ENCODE measurements at regions not wholly inside any gene's neighbourhood (a gene's known extent, or its start where the extent isn't known, plus 50 kb on each side); places are given as distances from the start of the nearest gene placed in this dataset.

DNA sequence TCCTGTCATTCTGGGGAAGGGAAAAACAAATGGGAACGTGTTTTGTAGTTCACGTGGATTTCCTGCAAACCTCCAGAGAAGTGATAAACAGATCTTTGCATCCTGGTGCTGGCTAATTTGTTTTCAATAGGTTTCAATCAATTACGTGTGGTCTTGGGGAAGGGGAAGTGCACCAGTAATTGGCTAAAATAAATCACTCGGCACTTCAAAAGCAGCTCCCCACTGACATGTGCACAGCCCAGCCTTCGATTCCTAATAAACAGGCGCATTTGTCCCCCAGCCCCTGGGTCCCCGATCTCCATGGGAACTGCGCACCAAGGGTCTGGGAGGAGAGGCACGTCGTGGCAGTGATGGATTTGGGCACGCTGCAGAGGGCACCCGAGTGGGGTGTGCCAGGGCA is 112.9 kb upstream of the GSE1 start (continued):
- TF ChIP-seq MED8 (CRISPR knock-in tag; IDR thresholded peaks at IDR 0.05; ENCODE audit: insufficient replicate concordance): no peak
- TF ChIP-seq FOXC1 (CRISPR knock-in tag; IDR thresholded peaks at IDR 0.05; ENCODE audit: borderline replicate concordance): no peak
- TF ChIP-seq ZNF777 (CRISPR knock-in tag; IDR thresholded peaks at IDR 0.05): no peak
- no peak for TF ChIP-seq NCOA1 (CRISPR knock-in tag; IDR thresholded peaks at IDR 0.05)
- TF ChIP-seq ZNF441 (CRISPR knock-in tag; IDR thresholded peaks at IDR 0.05; ENCODE audit: borderline replicate concordance): no peak
- no peak for TF ChIP-seq RCOR2 (CRISPR knock-in tag; IDR thresholded peaks at IDR 0.05)

DNA sequence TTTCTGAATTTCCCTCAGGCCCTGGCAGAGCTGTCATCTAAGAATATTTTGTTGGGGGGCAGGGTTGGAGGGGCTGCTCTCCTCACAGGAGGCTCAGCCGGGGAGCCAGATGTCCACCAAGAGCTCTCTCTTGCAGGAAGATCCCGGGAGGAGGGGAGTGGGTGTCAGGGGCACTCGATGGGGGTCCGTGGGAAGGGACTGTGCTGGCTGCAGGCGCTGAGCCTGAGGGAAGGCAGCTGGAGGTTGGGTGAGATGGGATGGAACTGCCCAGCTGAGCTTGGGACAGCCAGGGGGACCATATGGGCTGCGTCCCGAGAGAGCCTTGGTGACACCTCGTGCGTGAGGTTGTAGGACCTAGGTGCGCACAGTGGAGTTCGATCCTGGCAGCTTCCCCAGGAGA is 111.2 kb upstream of the GSE1 start:
- no peaks in the 10 kb centered on the region for H3K9me3 ChIP-seq (ENCODE audit: low read length)
- no peak overlapping the region for H3K4me3 ChIP-seq (replicated peaks in 1 of 3; ENCODE audit: insufficient read depth in 1 of 3, low read depth in 2 of 3, low read length in 3 of 3)
- POLR2A ChIA-PET: interaction anchor here (1.6 to 2.8 kb wide), 2 partner anchors 13 to 24 kb away, joined by 3 to 21 read pairs; no protein-coding TSS in a partner anchor
- TF ChIP-seq ZSCAN30 (CRISPR knock-in tag; IDR thresholded peaks at IDR 0.05) (no peak), ATF1 (CRISPR knock-in tag; IDR thresholded peaks at IDR 0.05) (no peak), ZNF292 (CRISPR knock-in tag; IDR thresholded peaks at IDR 0.05; ENCODE audit: borderline replicate concordance, low read depth) (no peak), MYC (CRISPR knock-in tag; IDR thresholded peaks at IDR 0.05; ENCODE audit: borderline replicate concordance) (no peak), ZNF333 (CRISPR knock-in tag; IDR thresholded peaks at IDR 0.05; ENCODE audit: borderline replicate concordance) (0 out of 2 replicates have a peak, but pooled peaks have one; percentile 54), ARNT (IDR thresholded peaks at IDR 0.05) (no peak), HOXD1 (CRISPR knock-in tag; IDR thresholded peaks at IDR 0.05) (no peak), MYNN (CRISPR knock-in tag; IDR thresholded peaks at IDR 0.05; ENCODE audit: low read depth) (no peak), JUND (CRISPR knock-in tag; IDR thresholded peaks at IDR 0.05) (no peak), ZNF451 (CRISPR knock-in tag; IDR thresholded peaks at IDR 0.05) (no peak), NCOA5 (CRISPR knock-in tag; IDR thresholded peaks at IDR 0.05) (no peak)
- TF ChIP-seq, protein P1, sequence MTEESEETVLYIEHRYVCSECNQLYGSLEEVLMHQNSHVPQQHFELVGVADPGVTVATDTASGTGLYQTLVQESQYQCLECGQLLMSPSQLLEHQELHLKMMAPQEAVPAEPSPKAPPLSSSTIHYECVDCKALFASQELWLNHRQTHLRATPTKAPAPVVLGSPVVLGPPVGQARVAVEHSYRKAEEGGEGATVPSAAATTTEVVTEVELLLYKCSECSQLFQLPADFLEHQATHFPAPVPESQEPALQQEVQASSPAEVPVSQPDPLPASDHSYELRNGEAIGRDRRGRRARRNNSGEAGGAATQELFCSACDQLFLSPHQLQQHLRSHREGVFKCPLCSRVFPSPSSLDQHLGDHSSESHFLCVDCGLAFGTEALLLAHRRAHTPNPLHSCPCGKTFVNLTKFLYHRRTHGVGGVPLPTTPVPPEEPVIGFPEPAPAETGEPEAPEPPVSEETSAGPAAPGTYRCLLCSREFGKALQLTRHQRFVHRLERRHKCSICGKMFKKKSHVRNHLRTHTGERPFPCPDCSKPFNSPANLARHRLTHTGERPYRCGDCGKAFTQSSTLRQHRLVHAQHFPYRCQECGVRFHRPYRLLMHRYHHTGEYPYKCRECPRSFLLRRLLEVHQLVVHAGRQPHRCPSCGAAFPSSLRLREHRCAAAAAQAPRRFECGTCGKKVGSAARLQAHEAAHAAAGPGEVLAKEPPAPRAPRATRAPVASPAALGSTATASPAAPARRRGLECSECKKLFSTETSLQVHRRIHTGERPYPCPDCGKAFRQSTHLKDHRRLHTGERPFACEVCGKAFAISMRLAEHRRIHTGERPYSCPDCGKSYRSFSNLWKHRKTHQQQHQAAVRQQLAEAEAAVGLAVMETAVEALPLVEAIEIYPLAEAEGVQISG (CRISPR knock-in tag; IDR thresholded peaks at IDR 0.05): no peak
- TF ChIP-seq, protein P2, sequence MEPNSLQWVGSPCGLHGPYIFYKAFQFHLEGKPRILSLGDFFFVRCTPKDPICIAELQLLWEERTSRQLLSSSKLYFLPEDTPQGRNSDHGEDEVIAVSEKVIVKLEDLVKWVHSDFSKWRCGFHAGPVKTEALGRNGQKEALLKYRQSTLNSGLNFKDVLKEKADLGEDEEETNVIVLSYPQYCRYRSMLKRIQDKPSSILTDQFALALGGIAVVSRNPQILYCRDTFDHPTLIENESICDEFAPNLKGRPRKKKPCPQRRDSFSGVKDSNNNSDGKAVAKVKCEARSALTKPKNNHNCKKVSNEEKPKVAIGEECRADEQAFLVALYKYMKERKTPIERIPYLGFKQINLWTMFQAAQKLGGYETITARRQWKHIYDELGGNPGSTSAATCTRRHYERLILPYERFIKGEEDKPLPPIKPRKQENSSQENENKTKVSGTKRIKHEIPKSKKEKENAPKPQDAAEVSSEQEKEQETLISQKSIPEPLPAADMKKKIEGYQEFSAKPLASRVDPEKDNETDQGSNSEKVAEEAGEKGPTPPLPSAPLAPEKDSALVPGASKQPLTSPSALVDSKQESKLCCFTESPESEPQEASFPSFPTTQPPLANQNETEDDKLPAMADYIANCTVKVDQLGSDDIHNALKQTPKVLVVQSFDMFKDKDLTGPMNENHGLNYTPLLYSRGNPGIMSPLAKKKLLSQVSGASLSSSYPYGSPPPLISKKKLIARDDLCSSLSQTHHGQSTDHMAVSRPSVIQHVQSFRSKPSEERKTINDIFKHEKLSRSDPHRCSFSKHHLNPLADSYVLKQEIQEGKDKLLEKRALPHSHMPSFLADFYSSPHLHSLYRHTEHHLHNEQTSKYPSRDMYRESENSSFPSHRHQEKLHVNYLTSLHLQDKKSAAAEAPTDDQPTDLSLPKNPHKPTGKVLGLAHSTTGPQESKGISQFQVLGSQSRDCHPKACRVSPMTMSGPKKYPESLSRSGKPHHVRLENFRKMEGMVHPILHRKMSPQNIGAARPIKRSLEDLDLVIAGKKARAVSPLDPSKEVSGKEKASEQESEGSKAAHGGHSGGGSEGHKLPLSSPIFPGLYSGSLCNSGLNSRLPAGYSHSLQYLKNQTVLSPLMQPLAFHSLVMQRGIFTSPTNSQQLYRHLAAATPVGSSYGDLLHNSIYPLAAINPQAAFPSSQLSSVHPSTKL (CRISPR knock-in tag; IDR thresholded peaks at IDR 0.05): no peak
- TF ChIP-seq, protein P3, sequence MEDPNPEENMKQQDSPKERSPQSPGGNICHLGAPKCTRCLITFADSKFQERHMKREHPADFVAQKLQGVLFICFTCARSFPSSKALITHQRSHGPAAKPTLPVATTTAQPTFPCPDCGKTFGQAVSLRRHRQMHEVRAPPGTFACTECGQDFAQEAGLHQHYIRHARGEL (CRISPR knock-in tag; IDR thresholded peaks at IDR 0.05): 0 out of 2 replicates have a peak, but pooled peaks have one; percentile 25
- H4K20me1 ChIP-seq (ENCODE audit: insufficient read depth, low read length): no peaks in the 10 kb centered on the region
- FAIRE-seq (no peak), ATAC-seq (no peak; the same call in 2 of the 3 replicates), DNase-seq (ENCODE audit: low spot score) (no peak)
- H3K9ac ChIP-seq (ENCODE audit: insufficient read depth, low read depth, low read length): no peak overlapping the region
- no peaks in the 10 kb centered on the region for H3K36me3 ChIP-seq (replicated peaks in 1 of 2; ENCODE audit: control insufficient read depth in 1 of 2, insufficient read depth in 2 of 2, low read length in 2 of 2)
- WGBS (ENCODE audit: low lambda C conversion rate): 78% methylated on average over 11 of the region's 11 CpGs
- no peak overlapping the region for H3K4me2 ChIP-seq (ENCODE audit: low read depth, low read length)
- intact Hi-C loops (cut with micrococcal nuclease; ENCODE audit: unreplicated experiment): no loop called here
- no peaks in the 10 kb centered on the region for H3K79me2 ChIP-seq (ENCODE audit: insufficient read depth, low read length)
- H3K27me3 ChIP-seq (ENCODE audit: control insufficient read depth in 1 of 2, insufficient read depth in 2 of 2, low read length in 2 of 2): no peaks in the 10 kb centered on the region; a peak in 1 of 5 replicates
- BruUV-seq (replicated peaks): no TSS peak
- peaks cover 13% of the 10 kb centered on the region for H3K4me1 ChIP-seq (ENCODE audit: insufficient read depth, low read length)
- CTCF ChIA-PET (ENCODE audit: low intra/inter-chr PET ratio, low total read pairs): no interaction called here
- no peak overlapping the region for H2AFZ ChIP-seq (ENCODE audit: low read length)
- H3K27ac ChIP-seq (ENCODE audit: extremely low read length, insufficient read depth, low read length): no peak overlapping the region
- in situ Hi-C loops (cut with HindIII; ENCODE audit: extremely low pct_ligation_motif_present, low pct_unique_long_range_greater_than_20kb): no loop called here
